ENCODE measurements at regions not wholly inside any gene's neighbourhood (a gene's known extent, or its start where the extent isn't known, plus 50 kb on each side); places are given as distances from the start of the nearest gene placed in this dataset.

DNA sequence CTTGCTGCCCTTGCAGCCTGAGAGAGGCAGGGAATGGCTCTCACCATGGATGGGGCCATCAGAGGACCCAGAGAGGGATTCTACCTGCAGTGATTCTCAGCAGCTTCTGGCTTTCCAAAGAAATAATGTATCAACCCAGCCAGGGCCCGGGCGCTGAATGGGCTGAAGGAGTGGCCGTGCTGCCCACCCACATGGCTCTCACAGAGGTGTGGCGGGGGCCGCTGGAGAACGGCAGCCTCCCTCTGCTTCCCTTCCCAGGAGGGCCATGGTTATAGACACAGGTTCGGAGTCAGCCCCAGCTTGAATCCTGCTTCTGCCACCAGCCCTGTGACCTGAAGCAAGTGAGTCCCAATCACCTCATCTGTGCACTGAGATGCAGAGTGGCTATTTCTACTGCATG is 82.7 kb downstream of the THAP12 start:
- intact Hi-C loops (cut with micrococcal nuclease), result no loop called here
- no peak for ATAC-seq

DNA sequence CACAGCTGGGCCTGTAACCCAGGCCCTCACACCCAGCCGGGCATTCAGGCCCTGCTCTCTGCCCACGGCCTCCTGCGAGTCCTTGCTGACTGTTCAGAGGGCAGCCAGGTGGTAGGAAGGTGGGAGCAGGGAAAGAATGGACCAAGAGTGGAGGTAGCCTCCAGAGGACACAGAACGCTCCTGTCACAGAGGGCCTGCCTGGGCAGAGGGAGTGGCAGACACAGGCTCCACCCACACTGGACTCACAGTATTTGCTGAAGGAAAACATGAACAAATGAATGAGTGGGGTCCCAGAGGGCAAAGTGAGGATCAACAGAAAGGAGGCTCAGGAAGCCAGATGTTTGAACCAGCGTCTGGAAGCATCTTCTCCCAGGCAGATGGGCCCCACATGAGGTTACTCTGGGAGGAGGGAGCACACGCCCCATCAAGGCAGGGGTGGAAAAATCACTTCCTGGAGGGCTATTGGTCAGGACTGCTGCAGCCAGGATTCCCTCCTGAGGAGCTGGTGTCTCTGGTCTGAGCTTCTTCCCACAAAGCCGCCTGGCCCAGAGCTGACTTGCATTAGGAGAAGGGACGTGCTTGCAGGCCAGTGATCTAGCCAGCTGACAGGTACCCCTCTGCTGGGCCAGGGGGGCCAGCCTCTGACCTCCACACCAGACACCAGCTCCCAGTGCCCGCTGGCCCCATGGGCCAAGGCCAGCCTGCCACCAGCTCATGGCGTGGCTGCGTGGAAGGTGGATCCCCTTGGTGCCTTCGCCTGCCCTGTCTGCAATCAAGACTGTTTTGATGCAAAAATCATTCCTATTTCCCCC is 84.0 kb downstream of the THAP12 start:
- DNase-seq (no peak), ATAC-seq (no peak)

More for the DNA sequence above, 82.7 kb downstream of the THAP12 start:
- DNase-seq, result no peak

DNA sequence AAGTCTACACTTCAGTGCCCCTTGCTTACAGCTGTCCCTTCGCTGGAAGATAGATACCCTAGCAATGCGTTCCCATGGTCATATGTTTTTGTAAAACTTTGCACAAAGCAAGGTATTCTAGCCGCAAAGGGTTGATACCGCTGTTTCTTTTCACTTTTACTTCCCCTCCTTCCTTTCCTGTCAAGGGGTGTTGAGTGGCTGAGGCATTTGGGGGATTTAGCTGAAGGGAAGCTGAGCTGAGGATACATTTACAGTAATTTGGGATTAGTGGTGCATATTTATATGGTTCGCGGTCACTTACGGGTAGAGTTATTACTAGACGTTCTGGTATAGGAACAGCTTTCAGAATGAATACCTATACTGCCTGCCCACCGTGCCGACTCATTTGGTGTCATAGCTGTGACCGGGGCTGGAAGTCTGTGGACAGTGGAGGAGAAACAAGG is 86.9 kb upstream of the WNT11 start:
- DNase-seq, result no peak
- intact Hi-C loops (cut with micrococcal nuclease), result no loop called here
- ATAC-seq, result no peak

More for the DNA sequence above, 84.0 kb downstream of the THAP12 start:
- intact Hi-C loops (cut with micrococcal nuclease), result no loop called here

DNA sequence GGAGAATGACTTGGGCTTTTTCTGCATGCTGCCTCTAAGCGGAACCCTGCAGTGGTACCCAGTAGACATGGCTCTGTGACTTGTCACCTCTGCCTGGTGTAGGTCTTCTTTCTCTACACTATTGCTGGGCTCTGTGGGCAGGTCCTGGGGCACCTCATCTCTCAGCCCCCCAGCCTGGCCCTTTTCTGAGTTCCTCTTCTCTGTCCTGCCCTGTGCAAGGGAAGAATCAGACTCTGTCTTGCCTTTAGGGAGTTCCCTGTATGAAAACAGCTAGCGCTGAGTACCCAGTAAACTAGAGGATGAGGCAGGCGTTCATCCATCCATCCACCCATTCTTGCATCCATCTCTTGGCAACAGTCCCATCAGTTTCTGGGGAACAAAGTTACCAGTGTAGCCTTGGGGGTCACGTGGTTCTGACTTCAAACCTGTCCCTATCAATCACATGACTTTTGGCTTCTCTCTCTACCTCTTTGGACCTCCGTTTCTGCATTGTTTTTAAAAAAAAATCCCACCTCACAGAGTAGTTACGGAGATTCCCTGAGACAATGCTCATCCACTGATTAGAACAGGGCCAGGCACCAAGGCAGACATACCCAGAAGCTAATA is 86.4 kb upstream of the WNT11 start:
- intact Hi-C loops (cut with micrococcal nuclease), result no loop called here
- DNase-seq, result no peak
- ATAC-seq, result no peak

DNA sequence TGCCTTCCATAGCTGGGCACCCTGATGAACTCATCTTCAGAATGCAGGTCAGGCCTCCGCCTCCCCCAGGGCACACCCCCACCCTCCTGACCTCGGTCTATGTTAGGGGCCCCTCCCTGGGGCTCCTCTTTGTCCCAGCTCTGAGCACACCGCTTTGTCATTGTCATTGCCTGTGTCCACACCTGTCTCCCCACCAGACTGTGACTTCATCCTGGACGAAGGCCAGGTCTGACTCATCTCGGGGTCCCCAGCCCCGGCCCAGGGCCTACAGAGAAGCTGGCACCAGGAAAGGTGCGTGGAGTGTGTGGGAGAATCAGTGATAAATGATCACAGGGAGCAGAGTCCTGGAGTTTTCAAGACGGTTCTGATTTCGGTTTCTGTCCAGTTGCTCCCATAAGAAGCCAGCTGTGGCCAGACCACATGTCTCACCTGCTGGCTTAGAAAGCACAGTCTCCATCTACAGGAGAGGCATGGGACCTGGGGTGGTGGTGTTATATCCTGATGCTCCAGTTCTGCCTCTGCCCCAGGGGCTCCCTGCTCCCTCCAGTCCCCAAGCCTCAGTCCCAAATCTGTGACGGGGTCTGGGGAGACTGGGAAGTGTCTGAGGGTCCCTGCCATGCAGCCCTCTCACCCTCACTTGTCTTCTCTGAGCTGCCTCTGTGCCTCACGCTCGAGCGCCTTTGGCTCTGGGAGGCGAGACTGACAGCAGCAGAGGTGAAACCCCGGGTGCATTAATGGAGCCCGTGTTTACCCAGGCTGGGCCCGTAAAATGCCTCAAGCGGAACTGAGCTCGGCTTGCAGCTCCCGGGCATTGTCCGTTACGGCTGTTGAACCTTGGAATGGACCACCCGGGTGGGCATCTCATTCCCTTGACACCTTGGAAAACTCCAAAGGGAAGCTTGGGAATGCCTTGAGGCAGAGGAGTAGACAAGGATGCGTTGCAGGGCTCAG is 85.5 kb upstream of the WNT11 start:
- ATAC-seq (no peak), DNase-seq (no peak)
- intact Hi-C loops (cut with micrococcal nuclease), result no loop called here

DNA sequence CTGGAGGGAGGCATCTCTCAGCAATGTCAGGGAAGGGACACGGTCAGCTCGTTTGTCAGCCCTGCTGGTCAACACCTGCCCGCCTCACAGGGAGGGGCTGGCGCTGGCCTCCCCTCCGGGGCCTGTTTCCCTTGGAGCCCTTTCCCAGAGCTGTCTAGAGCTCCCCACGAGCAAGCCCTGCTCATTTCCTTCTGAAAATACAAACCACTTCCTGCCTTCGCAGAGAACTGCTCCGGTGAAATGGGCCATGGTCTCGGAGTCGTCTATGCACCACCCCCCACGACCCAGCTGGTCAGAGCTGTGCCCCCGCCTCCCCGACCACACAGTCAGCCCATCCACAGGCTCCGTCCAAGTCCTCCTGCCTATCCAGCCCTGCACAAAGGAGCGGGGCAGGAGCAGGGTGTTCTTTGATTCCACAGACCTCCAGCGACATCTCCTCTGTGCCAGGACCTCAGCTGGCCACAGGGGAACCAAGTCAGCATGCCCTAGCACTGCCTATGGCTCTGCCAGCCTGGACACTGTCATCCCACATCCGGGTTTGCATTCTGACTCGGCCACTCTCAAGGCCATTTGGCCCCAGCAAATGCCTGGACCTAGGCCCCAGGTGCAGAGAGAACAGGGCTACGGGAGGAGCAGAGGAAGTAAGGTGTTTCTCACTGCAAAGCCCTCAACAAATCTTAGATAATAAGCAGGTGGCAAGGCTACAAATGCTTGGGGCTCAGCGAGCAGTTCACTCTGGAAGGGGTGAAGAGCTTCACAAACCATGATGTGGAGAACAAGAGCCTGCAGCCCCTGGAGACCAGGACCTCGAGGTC is 82.1 kb upstream of the WNT11 start:
- no peak for DNase-seq
- ATAC-seq, result no peak
- intact Hi-C loops (cut with micrococcal nuclease), result no loop called here

DNA sequence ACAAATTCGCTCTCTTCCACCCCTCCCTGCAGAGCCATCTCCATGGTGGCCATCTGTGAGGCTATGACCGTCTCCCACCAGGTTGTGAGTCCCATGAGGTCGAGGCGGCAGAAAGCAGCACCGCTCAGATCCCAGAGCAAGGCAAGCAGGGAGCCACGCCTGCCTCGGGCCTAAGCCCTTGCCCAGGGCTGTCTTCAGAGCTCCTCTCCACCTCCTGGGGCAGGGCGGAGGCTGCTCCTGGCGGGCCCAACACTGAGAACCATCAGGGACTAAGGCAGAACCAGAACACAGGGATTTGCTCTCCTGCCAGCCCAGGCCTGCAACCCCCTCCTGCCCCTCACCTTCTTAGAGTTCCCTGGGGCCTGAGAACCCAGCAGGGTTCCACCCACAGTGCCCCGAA is 80.9 kb upstream of the WNT11 start:
- ATAC-seq, result no peak
- intact Hi-C loops (cut with micrococcal nuclease), result no loop called here

DNA sequence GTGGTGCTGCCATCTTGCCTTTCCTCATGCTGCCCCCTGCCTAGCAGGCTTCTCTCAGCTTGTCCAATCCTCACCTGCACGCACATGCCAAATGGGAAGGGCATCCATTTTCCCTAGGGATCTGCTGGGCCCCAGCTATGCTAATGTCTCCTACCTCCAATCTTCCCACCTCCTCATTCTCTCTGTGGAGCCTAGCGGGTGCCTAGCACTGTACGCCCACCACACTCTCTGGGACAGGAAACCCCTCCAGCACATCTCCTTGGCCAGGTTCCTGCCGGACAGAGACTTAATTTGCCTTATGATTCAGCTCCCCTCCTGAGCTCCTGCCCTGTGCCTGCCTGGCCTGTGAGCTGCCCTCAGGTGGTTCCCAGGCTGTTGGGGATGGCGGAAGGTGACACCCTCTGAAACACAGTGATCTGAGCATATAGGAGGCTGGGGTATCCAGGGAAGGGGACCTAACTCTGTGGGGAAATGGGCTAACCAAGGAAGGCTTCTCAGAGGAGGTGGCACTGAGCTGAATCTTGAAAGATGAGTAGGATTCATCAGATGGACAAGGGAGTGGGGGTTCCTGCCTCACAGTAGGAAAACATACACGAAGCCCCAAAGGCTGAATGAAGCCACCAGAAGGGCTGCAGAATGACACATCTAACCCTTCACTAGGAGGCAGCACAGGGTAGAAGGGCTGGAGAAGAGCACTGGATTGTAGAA is 79.2 kb upstream of the WNT11 start:
- ATAC-seq, result no peak
- no peak for DNase-seq
- intact Hi-C loops (cut with micrococcal nuclease), result no loop called here

More for the DNA sequence above, 80.9 kb upstream of the WNT11 start:
- DNase-seq, result no peak

DNA sequence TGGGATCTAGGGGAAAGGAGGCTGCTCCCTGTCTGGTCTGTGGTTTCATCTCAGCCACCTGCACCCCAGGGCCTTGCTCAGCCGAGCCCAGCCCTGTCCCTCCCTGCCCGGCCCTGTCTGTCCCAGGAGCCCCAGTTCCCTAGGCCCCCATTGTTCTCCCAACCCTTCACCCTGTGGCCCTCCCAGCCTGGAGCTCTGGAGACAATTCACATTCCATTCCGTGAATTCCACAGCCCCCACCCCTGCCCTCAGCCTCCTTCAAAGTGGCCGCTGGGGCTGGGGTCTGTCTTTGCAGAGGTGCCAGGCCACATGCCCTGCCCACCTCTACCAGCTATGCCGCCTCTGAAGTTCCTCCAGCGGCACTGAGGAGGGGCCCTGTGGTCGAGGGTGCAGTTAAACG is 77.9 kb upstream of the WNT11 start:
- intact Hi-C loops (cut with micrococcal nuclease), result no loop called here
- no peak for ATAC-seq
- DNase-seq, result no peak

DNA sequence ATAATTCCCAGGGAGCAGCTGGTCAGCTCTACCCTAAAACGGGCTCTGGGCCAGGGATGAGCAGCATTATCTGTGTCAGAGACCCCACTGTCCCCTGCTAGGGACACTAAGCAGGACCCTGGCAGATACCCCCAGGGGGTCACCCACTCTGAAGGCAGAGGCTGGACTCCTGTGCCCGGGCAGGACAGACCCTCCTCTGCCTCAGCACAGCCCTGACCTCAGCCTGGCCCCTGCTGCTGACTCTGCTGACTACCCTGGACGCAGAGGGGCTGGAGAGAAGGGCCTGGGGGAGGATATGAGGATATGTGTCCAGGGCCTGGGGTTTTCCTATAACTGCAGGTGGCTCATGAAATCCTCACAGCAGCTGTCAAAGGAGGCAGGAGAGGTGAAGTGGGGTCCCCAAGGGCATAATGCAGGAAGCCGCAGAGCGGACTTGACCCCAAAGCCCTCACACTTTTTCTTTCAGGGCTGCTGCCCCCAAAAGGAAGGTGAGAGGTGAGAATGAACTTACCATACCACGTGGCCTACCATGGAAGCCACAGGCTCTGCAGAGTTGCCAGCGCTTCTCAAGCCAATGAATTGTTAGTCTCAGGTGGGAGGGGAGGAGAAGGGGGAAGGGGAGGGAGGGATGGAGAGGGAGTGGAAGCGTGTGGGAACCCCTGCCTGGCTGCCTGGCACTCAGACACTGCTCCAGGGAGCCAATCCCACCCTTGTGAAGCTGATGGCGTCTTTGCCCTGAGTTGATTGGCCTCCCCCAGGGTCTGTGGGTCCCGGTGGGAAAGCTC is 76.7 kb upstream of the WNT11 start:
- DNase-seq, result no peak
- ATAC-seq, result no peak
- intact Hi-C loops (cut with micrococcal nuclease), result no loop called here

DNA sequence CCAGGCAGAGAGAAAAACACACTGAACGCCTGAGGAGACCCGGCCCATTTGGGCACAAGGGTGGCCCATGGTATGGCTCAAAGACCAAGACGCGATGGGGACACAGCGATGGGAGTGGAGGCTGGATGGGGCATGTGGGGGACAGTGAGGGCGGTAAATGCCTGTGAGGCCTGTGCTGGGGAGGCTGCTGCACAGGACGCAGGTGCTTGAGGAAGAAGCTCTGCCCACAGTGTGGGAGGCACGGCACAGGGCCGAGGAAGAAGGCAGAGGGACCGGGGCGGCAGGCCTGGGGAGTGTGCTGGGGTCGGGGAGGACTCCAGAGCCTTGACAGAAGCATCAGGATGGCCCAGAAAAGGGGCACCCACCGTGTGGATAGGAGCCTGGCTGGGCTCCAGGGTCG is 75.9 kb upstream of the WNT11 start:
- intact Hi-C loops (cut with micrococcal nuclease), result no loop called here
- DNase-seq (no peak), ATAC-seq (no peak)

DNA sequence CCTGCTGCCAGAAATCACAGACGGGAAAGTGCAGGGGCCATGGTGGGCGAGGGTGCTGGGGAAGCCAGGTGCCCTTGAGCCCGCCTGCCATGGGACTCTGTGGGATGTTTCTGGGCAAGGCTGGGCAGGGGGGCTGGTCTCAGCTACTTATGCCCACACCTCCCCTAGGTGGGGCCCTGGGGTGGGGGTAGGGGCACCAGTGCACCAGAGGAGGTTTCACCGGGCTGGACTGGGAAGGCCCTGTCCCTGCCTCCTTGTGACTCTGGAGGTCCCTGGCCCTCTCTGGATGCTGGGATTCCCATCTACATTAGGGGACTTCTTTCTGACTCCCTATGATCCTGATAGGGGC is 75.2 kb upstream of the WNT11 start:
- DNase-seq (no peak), ATAC-seq (no peak)
- intact Hi-C loops (cut with micrococcal nuclease), result no loop called here

DNA sequence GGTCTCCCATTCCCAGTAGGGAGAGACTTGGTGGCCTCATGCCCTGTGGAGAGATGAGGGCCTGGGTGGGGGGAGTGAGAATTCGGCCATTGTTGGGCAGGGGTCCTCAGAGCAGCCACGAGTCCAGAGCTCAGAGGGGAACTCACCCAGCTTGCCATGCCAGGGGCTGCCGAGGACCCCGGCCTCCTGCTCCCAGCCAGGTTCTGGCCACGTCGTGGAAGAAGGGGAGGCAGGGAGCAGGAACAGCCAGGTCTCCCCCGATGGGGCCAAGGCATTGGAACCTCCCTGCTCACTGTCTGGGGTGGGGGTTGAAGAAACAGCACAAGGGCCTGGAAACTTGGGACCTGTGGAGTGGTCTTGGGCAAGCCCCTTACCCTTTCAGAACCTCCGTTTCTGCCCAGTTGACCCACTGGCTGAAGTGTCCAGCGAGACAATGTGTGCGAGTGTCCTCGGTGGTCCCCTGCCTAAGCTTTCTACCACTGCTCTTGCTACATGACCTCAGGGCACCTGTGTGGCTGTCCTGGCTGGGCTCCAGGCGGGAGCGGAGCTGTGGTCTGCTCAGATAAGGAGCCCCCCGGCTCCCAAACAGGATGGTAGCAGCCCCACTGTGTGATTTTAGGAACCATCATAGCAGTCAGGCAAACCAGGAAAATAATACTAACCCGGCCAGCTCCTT is 74.7 kb upstream of the WNT11 start:
- ATAC-seq (no peak), DNase-seq (no peak)
- intact Hi-C loops (cut with micrococcal nuclease), result no loop called here

DNA sequence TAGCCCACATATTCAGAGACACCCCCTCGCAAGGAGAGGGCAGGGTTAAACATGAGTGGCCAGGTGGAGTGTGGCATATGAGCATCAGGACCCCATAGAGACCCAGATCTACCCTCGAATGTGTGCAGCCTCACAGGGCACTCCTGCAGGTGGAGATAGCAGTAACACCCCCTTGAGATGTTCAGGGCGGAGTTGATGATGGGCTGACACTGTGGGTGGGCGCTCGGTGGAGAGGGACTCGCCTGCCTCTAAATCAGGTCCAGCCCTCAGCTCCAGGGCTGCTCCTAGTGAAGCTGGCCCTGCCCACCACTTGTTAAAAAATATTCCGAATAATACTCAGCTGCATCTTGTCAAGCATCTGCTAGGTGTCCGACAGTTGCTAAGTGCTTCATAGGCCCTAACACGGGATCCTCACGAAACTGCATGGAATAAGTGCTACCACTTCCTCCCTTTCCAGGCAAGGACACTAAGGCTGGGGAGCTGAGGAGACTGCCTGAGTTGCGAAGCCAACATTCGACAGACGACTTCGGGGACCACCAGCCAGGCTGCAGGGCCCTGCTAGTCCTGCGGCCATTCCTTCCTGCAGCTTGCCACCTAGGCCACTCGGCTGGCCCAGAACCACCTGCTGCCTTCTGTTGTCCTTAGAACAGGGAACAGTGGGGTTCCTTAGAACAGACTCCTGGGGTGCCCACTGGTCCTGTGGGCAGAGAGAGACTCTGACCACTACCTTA is 74.0 kb upstream of the WNT11 start:
- intact Hi-C loops (cut with micrococcal nuclease), result no loop called here
- DNase-seq, result no peak
- ATAC-seq, result no peak

DNA sequence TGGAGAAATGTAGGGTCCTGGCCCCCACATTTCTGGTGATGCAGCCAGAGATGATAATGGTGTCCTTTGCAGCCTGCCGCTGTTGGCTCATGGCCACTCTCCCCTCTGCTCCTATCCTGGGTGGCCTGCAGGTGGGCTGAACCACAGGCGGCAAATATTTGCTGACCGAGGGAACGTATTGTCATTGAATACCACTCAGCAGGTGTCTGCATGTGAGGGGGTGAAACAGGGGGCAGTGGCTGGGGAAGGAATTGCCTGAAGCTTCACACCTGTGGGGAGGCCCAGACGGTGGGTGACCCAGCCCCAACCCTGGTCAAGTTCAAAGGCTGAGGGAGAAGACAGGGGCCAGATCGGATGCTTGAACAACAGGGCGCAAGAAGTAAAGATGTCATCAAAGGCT is 73.3 kb upstream of the WNT11 start:
- DNase-seq (no peak), ATAC-seq (no peak)
- intact Hi-C loops (cut with micrococcal nuclease), result no loop called here

DNA sequence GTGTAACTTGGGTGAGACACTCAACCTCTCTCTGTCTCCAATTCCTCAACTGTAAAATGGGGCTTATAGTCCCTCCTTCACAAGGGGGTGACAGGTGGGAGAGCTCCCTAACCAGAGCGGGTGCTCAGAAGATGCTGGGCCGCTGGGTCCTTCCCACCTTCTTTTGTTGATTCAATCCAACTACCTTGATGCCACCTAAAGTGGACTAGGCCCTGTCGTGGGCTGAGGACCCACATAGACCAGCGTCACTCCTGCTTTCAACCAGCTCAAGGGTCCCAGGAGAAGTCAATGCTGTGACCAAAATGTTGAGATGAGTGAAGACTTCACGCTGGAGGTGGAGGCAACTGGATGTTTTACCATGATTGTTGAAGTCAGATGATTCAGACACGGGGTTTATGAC is 72.7 kb upstream of the WNT11 start:
- intact Hi-C loops (cut with micrococcal nuclease), result no loop called here
- no peak for ATAC-seq
- DNase-seq, result no peak

DNA sequence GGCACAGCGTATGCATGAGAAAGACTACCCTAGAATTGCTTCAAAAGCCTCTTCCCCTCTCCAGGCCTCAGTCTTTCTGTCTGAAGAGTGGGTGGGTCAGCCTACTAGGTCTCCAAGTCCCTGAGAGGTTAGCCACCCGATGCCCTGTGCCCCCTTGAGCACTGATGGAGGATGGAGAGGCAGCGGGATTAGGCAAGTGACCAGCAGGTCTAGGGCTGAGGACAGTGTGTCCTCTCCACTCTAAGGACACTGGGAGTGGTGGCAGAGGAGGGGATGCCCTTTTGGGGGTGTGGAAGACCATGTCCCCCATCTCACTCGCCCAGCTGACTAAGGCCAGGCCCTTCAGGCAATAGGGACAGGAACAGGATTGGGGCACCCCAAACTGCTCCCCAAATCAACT is 72.2 kb upstream of the WNT11 start:
- intact Hi-C loops (cut with micrococcal nuclease), result no loop called here

More for the DNA sequence above, 72.2 kb upstream of the WNT11 start:
- DNase-seq (no peak), ATAC-seq (no peak)

Measured in left ventricle myocardium superior (tissue), 1 donor.